ENCODE measurements at regions not wholly inside any gene's neighbourhood (a gene's known extent, or its start where the extent isn't known, plus 50 kb on each side); places are given as distances from the start of the nearest gene placed in this dataset.
"Not testable (repeated sequence)": the region's sequence is repeated elsewhere in the genome, so short reads cannot be mapped to it uniquely, and the experiment has no call there.

DNA sequence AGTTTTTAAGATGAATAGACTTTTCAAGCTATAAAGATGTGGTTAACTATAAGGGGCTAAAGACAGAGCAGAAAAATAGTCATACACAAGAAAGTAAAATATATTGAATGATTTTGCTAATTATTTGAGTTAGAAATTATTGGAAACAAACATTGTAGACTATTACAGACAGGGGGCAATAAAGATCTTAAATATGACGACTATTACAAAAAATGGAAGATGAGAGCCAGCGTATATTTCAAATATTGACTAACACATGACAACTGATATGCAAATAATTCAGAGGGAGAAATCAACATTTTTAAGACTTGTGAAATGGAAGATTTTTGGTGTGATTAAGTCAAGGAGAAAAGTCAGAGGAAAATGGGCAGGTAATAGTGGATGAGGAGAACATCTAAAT, 520.2 kb upstream of the NUDT12 start:
- TF ChIP-seq, protein P1, sequence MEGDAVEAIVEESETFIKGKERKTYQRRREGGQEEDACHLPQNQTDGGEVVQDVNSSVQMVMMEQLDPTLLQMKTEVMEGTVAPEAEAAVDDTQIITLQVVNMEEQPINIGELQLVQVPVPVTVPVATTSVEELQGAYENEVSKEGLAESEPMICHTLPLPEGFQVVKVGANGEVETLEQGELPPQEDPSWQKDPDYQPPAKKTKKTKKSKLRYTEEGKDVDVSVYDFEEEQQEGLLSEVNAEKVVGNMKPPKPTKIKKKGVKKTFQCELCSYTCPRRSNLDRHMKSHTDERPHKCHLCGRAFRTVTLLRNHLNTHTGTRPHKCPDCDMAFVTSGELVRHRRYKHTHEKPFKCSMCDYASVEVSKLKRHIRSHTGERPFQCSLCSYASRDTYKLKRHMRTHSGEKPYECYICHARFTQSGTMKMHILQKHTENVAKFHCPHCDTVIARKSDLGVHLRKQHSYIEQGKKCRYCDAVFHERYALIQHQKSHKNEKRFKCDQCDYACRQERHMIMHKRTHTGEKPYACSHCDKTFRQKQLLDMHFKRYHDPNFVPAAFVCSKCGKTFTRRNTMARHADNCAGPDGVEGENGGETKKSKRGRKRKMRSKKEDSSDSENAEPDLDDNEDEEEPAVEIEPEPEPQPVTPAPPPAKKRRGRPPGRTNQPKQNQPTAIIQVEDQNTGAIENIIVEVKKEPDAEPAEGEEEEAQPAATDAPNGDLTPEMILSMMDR (IDR thresholded peaks at IDR 0.05): no peak
- no peak for DNase-seq (ENCODE audit: low spot score)
- H3K4me3 ChIP-seq: no peak overlapping the region
- no peak overlapping the region for H3K27ac ChIP-seq

DNA sequence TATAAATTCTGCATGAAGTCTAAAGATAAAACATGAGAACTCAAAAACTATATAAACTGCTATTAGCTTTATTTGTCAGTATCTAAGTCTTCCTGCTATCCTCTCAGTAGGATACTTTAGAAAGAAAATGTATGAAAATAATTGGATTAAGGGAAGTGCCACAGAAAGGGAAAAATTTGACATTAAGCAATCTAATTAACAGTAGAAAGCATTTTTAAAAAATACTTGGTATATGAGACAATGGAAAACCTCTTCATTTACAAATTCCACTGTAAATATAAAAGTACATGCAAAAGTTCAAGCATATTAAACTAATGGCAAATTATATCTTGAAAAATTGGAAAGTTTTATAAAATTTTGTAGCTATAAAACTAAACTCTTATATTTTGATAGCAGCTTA, 518.6 kb upstream of the NUDT12 start:
- H3K4me3 ChIP-seq: no peak overlapping the region
- TF ChIP-seq, protein P1 (IDR thresholded peaks at IDR 0.05): no peak
- H3K27ac ChIP-seq: no peak overlapping the region
- DNase-seq (ENCODE audit: low spot score): no peak

DNA sequence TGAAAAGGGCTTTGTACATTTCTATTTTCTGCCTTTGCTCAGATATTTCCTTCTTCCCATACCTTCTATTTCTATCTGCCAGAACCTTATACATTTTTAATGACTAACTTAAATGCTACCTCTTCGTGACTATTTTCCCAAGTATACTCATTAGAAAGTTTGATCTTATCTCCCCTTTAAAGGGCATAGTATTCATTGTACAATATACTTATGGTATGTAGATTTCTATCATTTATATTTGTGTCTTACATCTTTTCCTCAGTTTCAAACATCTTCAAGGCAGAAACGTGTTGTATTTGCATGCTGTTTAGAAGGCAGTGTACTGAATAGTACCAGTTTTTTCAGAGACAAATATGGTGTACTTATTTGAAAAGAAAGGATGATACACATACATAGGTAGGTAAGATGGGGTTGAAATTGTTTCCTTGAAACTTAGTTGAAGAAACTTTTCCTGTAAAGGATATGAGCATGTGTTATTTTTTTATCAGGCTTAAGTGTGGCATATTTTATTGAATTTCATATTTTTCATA, 518.1 kb upstream of the NUDT12 start:
- TF ChIP-seq, protein P1 (IDR thresholded peaks at IDR 0.05): no peak
- H3K4me3 ChIP-seq: no peak overlapping the region
- no peak overlapping the region for H3K27ac ChIP-seq
- no peak for DNase-seq (ENCODE audit: low spot score)

DNA sequence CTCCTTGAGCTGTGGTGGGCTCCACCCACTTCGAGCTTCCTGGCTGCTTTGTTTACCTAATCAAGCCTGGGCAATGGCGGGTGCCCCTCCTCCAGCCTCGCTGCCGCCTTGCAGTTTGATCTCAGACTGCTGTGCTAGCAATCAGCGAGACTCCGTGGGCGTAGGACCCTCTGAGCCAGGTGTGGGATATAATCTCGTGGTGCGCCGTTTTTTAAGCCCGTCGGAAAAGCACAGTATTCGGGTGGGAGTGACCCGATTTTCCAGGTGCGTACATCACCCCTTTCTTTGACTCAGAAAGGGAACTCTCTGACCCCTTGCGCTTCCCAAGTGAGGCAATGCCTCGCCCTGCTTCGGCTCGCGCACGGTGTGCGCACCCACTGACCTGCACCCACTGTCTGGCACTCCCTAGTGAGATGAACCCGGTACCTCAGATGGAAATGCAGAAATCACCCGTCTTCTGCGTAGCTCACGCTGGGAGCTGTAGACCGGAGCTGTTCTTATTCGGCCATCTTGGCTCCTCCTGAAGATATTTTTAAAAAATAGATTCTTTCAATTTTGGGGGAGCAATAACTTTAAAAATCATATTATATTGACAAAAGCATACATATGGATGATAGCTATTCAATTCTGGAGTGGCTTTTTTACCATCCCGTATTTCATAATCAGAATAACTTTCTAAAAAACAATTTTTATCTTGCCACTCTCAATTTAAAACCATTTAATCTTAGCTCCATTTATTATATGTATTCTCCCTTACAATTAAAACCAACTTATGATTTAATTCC, 517.5 kb upstream of the NUDT12 start:
- H3K27ac ChIP-seq; DNase-seq (ENCODE audit: low spot score); H3K4me3 ChIP-seq: not testable (repeated sequence)

DNA sequence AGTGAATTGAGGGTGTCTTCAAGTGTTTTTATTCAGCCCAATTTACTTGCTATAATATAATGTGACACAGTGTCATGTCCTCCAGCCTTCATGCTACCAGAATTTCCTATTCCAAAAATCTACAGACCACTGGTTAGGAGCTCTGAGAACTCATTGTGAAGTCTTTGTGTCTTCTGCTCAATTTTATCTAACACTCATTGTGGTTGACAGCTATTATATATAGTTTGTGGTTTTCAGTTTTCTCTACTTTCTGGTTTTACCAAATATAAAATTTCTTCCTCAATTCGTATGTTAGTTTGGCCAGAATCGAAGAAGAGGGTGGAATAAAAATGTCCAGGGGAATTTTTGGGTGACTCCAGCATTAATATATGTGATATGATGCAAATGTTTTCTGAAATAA, 509.3 kb upstream of the NUDT12 start:
- TF ChIP-seq, protein P1 (IDR thresholded peaks at IDR 0.05): no peak

DNA sequence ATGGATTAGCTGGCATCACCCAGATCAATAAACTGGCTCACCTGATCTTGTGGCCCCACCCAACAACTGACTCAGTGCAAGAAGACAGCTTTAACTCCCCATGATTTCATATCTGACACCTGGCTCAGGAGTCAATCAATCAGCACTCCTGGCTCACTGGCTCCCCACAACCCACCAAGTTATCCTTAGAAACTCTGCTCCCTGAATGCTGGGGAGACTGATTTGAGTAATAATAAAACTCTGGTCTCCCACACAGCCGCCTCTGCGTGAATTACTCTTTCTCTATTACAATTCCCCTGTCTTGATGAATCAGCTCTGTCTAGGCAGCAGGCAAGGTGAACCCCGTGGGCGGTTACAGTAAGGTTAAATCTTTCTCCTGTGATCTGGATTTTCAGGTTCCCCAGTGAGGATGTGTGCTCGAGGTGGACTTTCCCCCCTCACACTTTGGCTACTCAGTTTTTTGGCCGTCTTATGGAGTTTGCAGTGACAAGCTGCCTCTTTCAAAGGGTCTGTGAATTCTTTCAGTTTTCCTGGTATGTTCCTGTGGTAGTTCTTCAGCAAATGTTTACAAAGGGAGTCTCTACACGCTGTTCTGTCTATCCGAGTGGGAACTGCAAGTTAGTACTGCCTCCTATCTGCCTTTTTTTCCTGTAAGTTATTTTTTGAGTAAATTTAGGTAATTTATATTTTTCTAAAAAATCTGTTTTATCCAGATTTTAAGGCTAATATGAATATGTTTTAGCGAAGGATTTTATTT, 500.2 kb upstream of the NUDT12 start:
- no peak overlapping the region for H3K4me3 ChIP-seq
- no peak overlapping the region for H3K27ac ChIP-seq
- TF ChIP-seq, protein P1 (IDR thresholded peaks at IDR 0.05): no peak
- DNase-seq (ENCODE audit: low spot score): no peak

More for the DNA sequence above, 509.3 kb upstream of the NUDT12 start:
- DNase-seq (ENCODE audit: low spot score): no peak
- no peak overlapping the region for H3K4me3 ChIP-seq
- H3K27ac ChIP-seq: no peak overlapping the region

DNA sequence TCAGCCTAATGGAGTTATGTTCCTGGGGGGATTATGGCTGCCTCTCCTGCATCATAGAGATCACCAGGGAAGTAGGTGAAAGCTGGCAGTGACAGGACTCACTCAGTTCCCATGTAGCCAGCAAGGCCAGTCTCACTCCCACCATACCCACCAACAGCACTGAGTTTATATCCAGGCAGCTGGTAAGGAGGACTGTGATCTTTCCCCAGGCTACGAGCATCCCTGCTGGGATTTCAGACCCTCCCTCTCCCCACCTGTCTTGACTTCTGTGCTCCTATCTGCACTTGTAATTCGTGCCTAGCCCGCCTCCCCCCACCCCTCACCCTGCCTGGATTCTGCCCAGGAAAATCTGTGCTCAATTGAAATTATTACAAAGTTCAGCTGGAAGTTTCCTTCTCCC, 499.1 kb upstream of the NUDT12 start:
- Histone ChIP-seq H3K27ac (no peak overlapping the region), H3K4me3 (no peak overlapping the region)
- no peak for DNase-seq (ENCODE audit: low spot score)
- TF ChIP-seq, protein P1 (IDR thresholded peaks at IDR 0.05): no peak
